Left ventricle myocardium inferior (tissue), 1 donor: ENCODE measurements at regions not wholly inside any gene's neighbourhood (a gene's known extent, or its start where the extent isn't known, plus 50 kb on each side); places are given as distances from the start of the nearest gene placed in this dataset.

ENCODE experiments used
- DNase-seq: peaks from one replicate; pipeline ENCODE4 v3.0.0-alpha.2; 2020
- H3K27ac ChIP-seq: fragments of 200-600 bp; replicated peaks from 2 replicates; pipeline ENCODE4 v1.8.0; 2021
- H3K27me3 ChIP-seq: fragments of 200-600 bp; 2 replicates; pipeline ENCODE4 v1.8.0; 2021; ENCODE audit warnings: low read depth
- H3K36me3 ChIP-seq: fragments of 200-600 bp; 2 replicates; pipeline ENCODE4 v1.8.0; 2021
- H3K4me1 ChIP-seq: fragments of 200-600 bp; 2 replicates; pipeline ENCODE4 v1.8.0; 2021
- H3K4me3 ChIP-seq: fragments of 200-600 bp; 2 replicates; pipeline ENCODE4 v1.8.0; 2021; ENCODE audit warnings: mild to moderate bottlenecking, moderate library complexity
- H3K9me3 ChIP-seq: fragments of 200-600 bp; replicated peaks from 2 replicates; pipeline ENCODE4 v1.8.0; 2021
- CTCF ChIP-seq: fragments of 200-600 bp; IDR thresholded peaks from 2 replicates; pipeline ENCODE4 v1.8.0; 2021; ENCODE audit warnings: antibody characterized with exemption, mild to moderate bottlenecking, borderline replicate concordance
- intact Hi-C: fragments of 100-400 bp; cut with micrococcal nuclease; formaldehyde crosslinking; loops from one replicate; pipeline ENCODE4 v1.11.0; 2022
- donor health status: DM: no; HTN: yes; CAD: no; lungs with severe emphysema.

GRCh38 chr2:77939801-77940200, 417.6 kb upstream of the LRRTM4 start:
- H3K27me3 ChIP-seq, result no peaks in the 10 kb centered on the region
- intact Hi-C loops, result no loop called here
- H3K4me3 ChIP-seq, result no peak overlapping the region
- no peak for DNase-seq
- H3K27ac ChIP-seq, result no peak overlapping the region
- H3K4me1 ChIP-seq, result no peaks in the 10 kb centered on the region
- no peak for TF ChIP-seq CTCF
- H3K9me3 ChIP-seq, result no peaks in the 10 kb centered on the region
- no peaks in the 10 kb centered on the region for H3K36me3 ChIP-seq

- no peak for DNase-seq
- Histone ChIP-seq H3K4me3 (no peak overlapping the region), H3K36me3 (no peaks in the 10 kb centered on the region), H3K4me1 (no peaks in the 10 kb centered on the region), H3K27me3 (no peaks in the 10 kb centered on the region), H3K9me3 (no peaks in the 10 kb centered on the region), H3K27ac (no peak overlapping the region)
- intact Hi-C loops, result no loop called here
- no peak for TF ChIP-seq CTCF
Measured at GRCh38 chr2:77954931-77955330, 432.8 kb upstream of the LRRTM4 start.

GRCh38 chr2:77962943-77963342, 440.8 kb upstream of the LRRTM4 start:
- H3K36me3 ChIP-seq, result no peaks in the 10 kb centered on the region
- no peak overlapping the region for H3K27ac ChIP-seq
- no peaks in the 10 kb centered on the region for H3K27me3 ChIP-seq
- DNase-seq, result no peak
- intact Hi-C loops, result no loop called here
- H3K4me3 ChIP-seq, result no peak overlapping the region
- no peaks in the 10 kb centered on the region for H3K4me1 ChIP-seq
- no peak for TF ChIP-seq CTCF
- no peaks in the 10 kb centered on the region for H3K9me3 ChIP-seq

- TF ChIP-seq CTCF, result no peak
Measured at GRCh38 chr2:77977471-77978063, 455.4 kb upstream of the LRRTM4 start.

GRCh38 chr2:77995161-77995560, 473.0 kb upstream of the LRRTM4 start:
- H3K4me1 ChIP-seq, result no peaks in the 10 kb centered on the region
- H3K36me3 ChIP-seq, result no peaks in the 10 kb centered on the region
- no peaks in the 10 kb centered on the region for H3K9me3 ChIP-seq
- DNase-seq, result no peak
- no peak overlapping the region for H3K4me3 ChIP-seq
- intact Hi-C loops, result no loop called here
- no peak for TF ChIP-seq CTCF
- no peaks in the 10 kb centered on the region for H3K27me3 ChIP-seq
- H3K27ac ChIP-seq, result no peak overlapping the region

More at GRCh38 chr2:77977471-77978063, 455.4 kb upstream of the LRRTM4 start:
- intact Hi-C loops, result no loop called here
- Histone ChIP-seq H3K4me1 (no peaks in the 10 kb centered on the region), H3K27me3 (no peaks in the 10 kb centered on the region), H3K4me3 (no peak overlapping the region), H3K27ac (no peak overlapping the region), H3K36me3 (no peaks in the 10 kb centered on the region), H3K9me3 (peaks cover 38% of the 10 kb centered on the region)
- no peak for DNase-seq
